Smooth muscle cell (in vitro differentiated cells): ENCODE measurements at regions not wholly inside any gene's neighbourhood (a gene's known extent, or its start where the extent isn't known, plus 50 kb on each side); places are given as distances from the start of the nearest gene placed in this dataset.

Source experiments
- DNase-seq: peaks from one replicate; lab custom pipeline; 2025; ENCODE audit not compliant: unreplicated experiment; lab: John Stamatoyannopoulos, UW
- H2AFZ ChIP-seq: fragments of 200-600 bp; sonication (generic); 2 replicates; pipeline ENCODE4 v1.6.0; 2016; ENCODE audit warnings: antibody characterized with exemption, low read depth, mild to moderate bottlenecking
- H3F3A ChIP-seq: fragments of 200-600 bp; sonication (generic); 2 replicates; pipeline ENCODE4 v1.6.0; 2017; ENCODE audit warnings: antibody characterized with exemption, low read depth
- H3K27ac ChIP-seq: fragments of 200-600 bp; sonication (generic); 2 replicates; pipeline ENCODE4 v1.5.1; 2016; ENCODE audit warnings: low read depth, mild to moderate bottlenecking
- H3K27me3 ChIP-seq: fragments of 200-600 bp; sonication (generic); 2 replicates; pipeline ENCODE4 v1.6.1; 2016; ENCODE audit warnings: low read depth, mild to moderate bottlenecking
- H3K36me3 ChIP-seq: fragments of 200-600 bp; sonication (generic); 2 replicates; pipeline ENCODE4 v1.5.1; 2016; ENCODE audit warnings: low read depth
- H3K4me1 ChIP-seq: fragments of 200-600 bp; sonication (generic); 2 replicates; pipeline ENCODE4 v1.5.1; 2016; ENCODE audit warnings: low read depth
- H3K4me2 ChIP-seq: fragments of 200-600 bp; sonication (generic); 2 replicates; pipeline ENCODE4 v1.6.0; 2016; ENCODE audit warnings: mild to moderate bottlenecking
- H3K4me3 ChIP-seq: fragments of 200-600 bp; sonication (generic); 2 replicates; pipeline ENCODE4 v1.5.1; 2016; ENCODE audit warnings: mild to moderate bottlenecking
- H3K79me2 ChIP-seq: fragments of 200-600 bp; sonication (generic); 2 replicates; pipeline ENCODE4 v1.6.0; 2016; ENCODE audit warnings: low read depth, mild to moderate bottlenecking
- H3K9ac ChIP-seq: fragments of 200-600 bp; sonication (generic); 2 replicates; pipeline ENCODE4 v1.6.0; 2016; ENCODE audit warnings: low read depth
- H3K9me3 ChIP-seq: fragments of 200-600 bp; sonication (generic); replicated peaks from 2 replicates; pipeline ENCODE4 v1.5.1; 2016; ENCODE audit warnings: low read depth
- H4K20me1 ChIP-seq: fragments of 200-600 bp; sonication (generic); 2 replicates; pipeline ENCODE4 v1.6.0; 2016; ENCODE audit warnings: low read depth
- CTCF ChIP-seq: fragments of 200-600 bp; sonication (generic); IDR thresholded peaks from 2 replicates; pipeline ENCODE4 v1.5.1; 2017; ENCODE audit warnings: borderline replicate concordance, mild to moderate bottlenecking, antibody characterized with exemption; ENCODE audit not compliant: insufficient read depth, poor library complexity, severe bottlenecking
- WGBS: methylation state at CpG from one replicate; pipeline ENCODE4 v1.1.7; 2016; ENCODE audit warnings: low lambda C conversion rate; 5-methylcytosine and 5-hydroxymethylcytosine counted together

DNA sequence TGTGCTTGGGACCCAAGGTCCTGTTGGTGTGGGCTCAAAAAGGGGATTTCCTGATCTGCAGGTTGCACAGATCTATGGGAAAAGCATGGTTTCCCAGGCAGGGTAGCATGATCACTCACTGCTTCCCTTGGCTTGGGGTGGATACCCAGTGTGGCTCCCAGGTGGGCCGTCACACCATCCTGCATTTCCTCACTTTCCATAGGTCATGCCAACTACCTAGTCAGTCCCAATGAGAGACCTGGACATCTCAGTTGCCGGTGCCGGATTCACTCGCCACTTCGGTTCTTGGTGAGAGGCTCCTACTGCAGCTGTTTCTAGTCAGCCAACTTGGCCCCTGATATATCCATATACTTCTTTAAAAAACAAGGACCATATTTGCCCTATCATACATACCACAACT lies 503.0 kb downstream of the PCDH17 start:
- WGBS = 98% methylated on average over 5 of the region's 5 CpGs
- Histone ChIP-seq H3F3A (no peaks in the 10 kb centered on the region), H3K79me2 (no peaks in the 10 kb centered on the region), H3K4me3 (no peak overlapping the region), H2AFZ (no peak overlapping the region), H3K4me2 (no peak overlapping the region), H3K27ac (no peak overlapping the region), H3K9ac (no peak overlapping the region), H3K4me1 (no peaks in the 10 kb centered on the region), H4K20me1 (no peaks in the 10 kb centered on the region), H3K27me3 (no peaks in the 10 kb centered on the region), H3K9me3 (no peaks in the 10 kb centered on the region), H3K36me3 (no peaks in the 10 kb centered on the region)
- DNase-seq = no peak
- no peak for TF ChIP-seq CTCF

DNA sequence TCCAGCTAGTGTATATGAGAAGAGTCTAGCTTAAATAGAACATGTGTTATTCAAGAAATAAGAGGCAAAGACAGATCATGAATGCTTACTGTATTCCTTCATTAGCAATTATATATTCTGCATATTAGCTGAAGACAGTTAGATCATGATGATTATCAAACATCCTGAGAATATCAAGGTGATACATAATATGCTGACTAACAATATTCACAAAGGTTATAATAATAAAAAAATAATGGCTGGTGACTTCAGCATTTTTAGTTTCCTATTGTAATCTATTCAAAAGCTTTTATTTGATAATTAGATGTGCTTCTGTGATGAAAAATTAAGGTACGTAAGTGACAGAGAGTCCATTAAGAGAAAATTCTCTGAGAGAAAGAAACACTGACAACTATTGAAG lies 511.4 kb downstream of the PCDH17 start:
- WGBS = 100% methylated on average over 1 of the region's 1 CpG
- H3K9me3 ChIP-seq = no peaks in the 10 kb centered on the region

DNA sequence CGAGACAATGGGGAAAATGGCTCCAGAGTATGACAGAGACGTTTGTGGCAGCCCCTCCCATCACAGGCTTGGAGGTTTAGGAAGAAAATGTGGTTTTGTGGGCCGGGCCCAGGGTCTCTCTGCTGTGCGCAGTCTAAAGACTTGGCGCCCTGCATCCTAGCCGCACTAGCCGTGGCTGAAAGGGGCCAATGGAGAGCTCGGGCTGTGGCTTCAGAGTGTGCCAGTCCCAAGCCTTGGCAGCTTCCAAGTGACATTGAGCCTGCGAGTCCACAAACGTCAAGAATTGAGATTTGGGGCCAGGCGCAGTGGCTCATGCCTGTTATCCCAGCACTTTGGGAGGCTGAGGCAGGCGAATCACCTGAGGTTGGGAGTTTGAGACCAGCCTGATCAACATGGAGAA lies 513.1 kb downstream of the PCDH17 start:
- H3F3A ChIP-seq = no peaks in the 10 kb centered on the region
- 94% methylated on average over 12 of the region's 12 CpGs for WGBS
- no peaks in the 10 kb centered on the region for H3K4me1 ChIP-seq
- H3K4me2 ChIP-seq = no peak overlapping the region
- no peak for DNase-seq
- TF ChIP-seq CTCF = no peak
- H3K4me3 ChIP-seq = no peak overlapping the region
- H3K9ac ChIP-seq = no peak overlapping the region
- H3K79me2 ChIP-seq = no peaks in the 10 kb centered on the region
- no peaks in the 10 kb centered on the region for H3K27me3 ChIP-seq
- H2AFZ ChIP-seq = no peak overlapping the region
- H3K27ac ChIP-seq = no peak overlapping the region
- no peaks in the 10 kb centered on the region for H3K9me3 ChIP-seq
- H4K20me1 ChIP-seq = no peaks in the 10 kb centered on the region
- no peaks in the 10 kb centered on the region for H3K36me3 ChIP-seq

More for the DNA sequence above, 511.4 kb downstream of the PCDH17 start:
- no peak overlapping the region for H3K4me3 ChIP-seq
- no peaks in the 10 kb centered on the region for H3K79me2 ChIP-seq
- no peaks in the 10 kb centered on the region for H4K20me1 ChIP-seq
- H2AFZ ChIP-seq = no peak overlapping the region
- no peak overlapping the region for H3K27ac ChIP-seq
- no peak overlapping the region for H3K4me2 ChIP-seq
- no peak for DNase-seq
- no peak for TF ChIP-seq CTCF
- H3F3A ChIP-seq = no peaks in the 10 kb centered on the region
- no peak overlapping the region for H3K9ac ChIP-seq
- H3K4me1 ChIP-seq = no peaks in the 10 kb centered on the region
- no peaks in the 10 kb centered on the region for H3K27me3 ChIP-seq
- no peaks in the 10 kb centered on the region for H3K36me3 ChIP-seq

- no peak for TF ChIP-seq CTCF
- Histone ChIP-seq H3F3A (no peaks in the 10 kb centered on the region), H3K9me3 (no peaks in the 10 kb centered on the region), H3K27me3 (no peaks in the 10 kb centered on the region), H3K27ac (no peak overlapping the region), H2AFZ (no peak overlapping the region), H3K79me2 (no peaks in the 10 kb centered on the region), H3K9ac (no peak overlapping the region), H4K20me1 (no peaks in the 10 kb centered on the region), H3K4me1 (no peaks in the 10 kb centered on the region), H3K4me3 (no peak overlapping the region), H3K36me3 (no peaks in the 10 kb centered on the region), H3K4me2 (no peak overlapping the region)
- WGBS = 75% methylated on average over 2 of the region's 2 CpGs
- DNase-seq = no peak
Measured at GRCh38 chr13:58151452-58151851, 519.9 kb downstream of the PCDH17 start.
